Activated naive CD4-positive, alpha-beta T cell treated with anti-CD3 and anti-CD28 coated beads, Interleukin-2, amount 10 ng/mL, durations not matched to agents 7 days and 5 days (primary cell): ENCODE measurements at regions not wholly inside any gene's neighbourhood (a gene's known extent, or its start where the extent isn't known, plus 50 kb on each side); places are given as distances from the start of the nearest gene placed in this dataset.
"Not testable (repeated sequence)": the region's sequence is repeated elsewhere in the genome, so short reads cannot be mapped to it uniquely, and the experiment has no call there.

ENCODE experiments used
- CTCF ChIA-PET: fragments of 350-600 bp; sonication (Branson Sonifier 250); formaldehyde crosslinking; loops from one replicate; lab custom pipeline; 2021; ENCODE audit warnings: antibody characterized with exemption; lab: Charles Lee
- DNase-seq: peaks from one replicate; pipeline ENCODE4 v3.0.0-alpha.2; 2020
- H3K27ac Mint-ChIP-seq: one replicate; pipeline ENCODE4 v1.8.0; 2021; ENCODE audit warnings: mild to moderate bottlenecking, moderate library complexity, mixed read lengths
- H3K27me3 Mint-ChIP-seq: one replicate; pipeline ENCODE4 v1.8.0; 2021; ENCODE audit warnings: mild to moderate bottlenecking, mixed read lengths
- H3K36me3 Mint-ChIP-seq: one replicate; pipeline ENCODE4 v1.8.0; 2021; ENCODE audit warnings: mixed read lengths
- H3K4me1 Mint-ChIP-seq: one replicate; pipeline ENCODE4 v1.8.0; 2021; ENCODE audit warnings: mixed read lengths
- H3K4me3 Mint-ChIP-seq: one replicate; pipeline ENCODE4 v1.8.0; 2021; ENCODE audit warnings: mild to moderate bottlenecking, moderate library complexity, mixed read lengths
- H3K9me3 Mint-ChIP-seq: one replicate; pipeline ENCODE4 v1.8.0; 2021; ENCODE audit warnings: mixed read lengths

- CTCF ChIA-PET, H3K4me1 Mint-ChIP-seq, H3K4me3 Mint-ChIP-seq, H3K27me3 Mint-ChIP-seq, H3K27ac Mint-ChIP-seq, DNase-seq, H3K9me3 Mint-ChIP-seq: not testable (repeated sequence)
- H3K36me3 Mint-ChIP-seq: peaks cover 19% of the 10 kb centered on the region
These were observed 84.7 kb downstream of the METTL2B start for GRCh38 chr7:128561116-128561722.

- not testable (repeated sequence) for H3K4me1 Mint-ChIP-seq
These were observed 86.2 kb downstream of the METTL2B start for GRCh38 chr7:128562795-128563194.

GRCh38 chr7:128564123-128564700, 87.7 kb downstream of the METTL2B start:
- H3K27me3 Mint-ChIP-seq, DNase-seq, H3K4me1 Mint-ChIP-seq, CTCF ChIA-PET, H3K4me3 Mint-ChIP-seq, H3K9me3 Mint-ChIP-seq, H3K27ac Mint-ChIP-seq: not testable (repeated sequence)
- peaks cover 24% of the 10 kb centered on the region for H3K36me3 Mint-ChIP-seq

More at GRCh38 chr7:128562795-128563194, 86.2 kb downstream of the METTL2B start:
- H3K27ac Mint-ChIP-seq, H3K9me3 Mint-ChIP-seq, H3K27me3 Mint-ChIP-seq, DNase-seq, H3K4me3 Mint-ChIP-seq, CTCF ChIA-PET: not testable (repeated sequence)
- peaks cover 19% of the 10 kb centered on the region for H3K36me3 Mint-ChIP-seq

GRCh38 chr7:128564932-128565864, 88.7 kb downstream of the METTL2B start:
- H3K27me3 Mint-ChIP-seq, CTCF ChIA-PET, H3K4me3 Mint-ChIP-seq, H3K9me3 Mint-ChIP-seq, DNase-seq, H3K27ac Mint-ChIP-seq, H3K4me1 Mint-ChIP-seq: not testable (repeated sequence)
- H3K36me3 Mint-ChIP-seq: peaks cover 17% of the 10 kb centered on the region

GRCh38 chr7:128575277-128575676, 96.8 kb upstream of the GARIN1A start:
- not testable (repeated sequence) for H3K27me3 Mint-ChIP-seq, H3K4me3 Mint-ChIP-seq, DNase-seq

GRCh38 chr7:128576953-128577352, 95.1 kb upstream of the GARIN1A start:
- peaks cover 20% of the 10 kb centered on the region for H3K36me3 Mint-ChIP-seq
- H3K4me3 Mint-ChIP-seq: not testable (repeated sequence)

More at GRCh38 chr7:128575277-128575676, 96.8 kb upstream of the GARIN1A start:
- H3K27ac Mint-ChIP-seq, H3K4me1 Mint-ChIP-seq, H3K9me3 Mint-ChIP-seq, CTCF ChIA-PET: not testable (repeated sequence)
- peaks cover 25% of the 10 kb centered on the region for H3K36me3 Mint-ChIP-seq

GRCh38 chr7:128579843-128580242, 92.2 kb upstream of the GARIN1A start:
- H3K36me3 Mint-ChIP-seq: peaks cover 21% of the 10 kb centered on the region
- DNase-seq, H3K27ac Mint-ChIP-seq, H3K9me3 Mint-ChIP-seq, CTCF ChIA-PET, H3K4me1 Mint-ChIP-seq, H3K27me3 Mint-ChIP-seq, H3K4me3 Mint-ChIP-seq: not testable (repeated sequence)

More at GRCh38 chr7:128576953-128577352, 95.1 kb upstream of the GARIN1A start:
- DNase-seq, H3K4me1 Mint-ChIP-seq, H3K9me3 Mint-ChIP-seq, CTCF ChIA-PET, H3K27me3 Mint-ChIP-seq, H3K27ac Mint-ChIP-seq: not testable (repeated sequence)

- H3K27me3 Mint-ChIP-seq, H3K9me3 Mint-ChIP-seq, DNase-seq, H3K27ac Mint-ChIP-seq, CTCF ChIA-PET, H3K4me3 Mint-ChIP-seq, H3K4me1 Mint-ChIP-seq: not testable (repeated sequence)
- H3K36me3 Mint-ChIP-seq: peaks cover 19% of the 10 kb centered on the region
These were observed 91.0 kb upstream of the GARIN1A start for GRCh38 chr7:128581100-128581499.

GRCh38 chr7:128581825-128582561, 90.1 kb upstream of the GARIN1A start:
- DNase-seq, H3K9me3 Mint-ChIP-seq, H3K27me3 Mint-ChIP-seq, CTCF ChIA-PET, H3K27ac Mint-ChIP-seq, H3K4me3 Mint-ChIP-seq, H3K4me1 Mint-ChIP-seq: not testable (repeated sequence)
- H3K36me3 Mint-ChIP-seq: peaks cover 26% of the 10 kb centered on the region

- CTCF ChIA-PET, H3K27me3 Mint-ChIP-seq, H3K27ac Mint-ChIP-seq: not testable (repeated sequence)
These were observed 85.4 kb upstream of the GARIN1A start for GRCh38 chr7:128586715-128587114.

GRCh38 chr7:128591705-128592104, 80.4 kb upstream of the GARIN1A start:
- no peak overlapping the region for H3K4me3 Mint-ChIP-seq
- DNase-seq: no peak

More at GRCh38 chr7:128586715-128587114, 85.4 kb upstream of the GARIN1A start:
- not testable (repeated sequence) for H3K4me3 Mint-ChIP-seq, DNase-seq, H3K9me3 Mint-ChIP-seq, H3K4me1 Mint-ChIP-seq
- peaks cover 21% of the 10 kb centered on the region for H3K36me3 Mint-ChIP-seq

GRCh38 chr7:128592209-128592608, 79.9 kb upstream of the GARIN1A start:
- H3K27ac Mint-ChIP-seq, H3K4me1 Mint-ChIP-seq, H3K27me3 Mint-ChIP-seq, H3K9me3 Mint-ChIP-seq, DNase-seq, H3K4me3 Mint-ChIP-seq, CTCF ChIA-PET: not testable (repeated sequence)
- H3K36me3 Mint-ChIP-seq: peaks cover 26% of the 10 kb centered on the region

More at GRCh38 chr7:128591705-128592104, 80.4 kb upstream of the GARIN1A start:
- no peaks in the 10 kb centered on the region for H3K9me3 Mint-ChIP-seq
- peaks cover 26% of the 10 kb centered on the region for H3K36me3 Mint-ChIP-seq
- no peaks in the 10 kb centered on the region for H3K4me1 Mint-ChIP-seq
- H3K27ac Mint-ChIP-seq: no peak overlapping the region
- no peaks in the 10 kb centered on the region for H3K27me3 Mint-ChIP-seq
- CTCF ChIA-PET: no interaction called here

- H3K9me3 Mint-ChIP-seq, DNase-seq, H3K4me3 Mint-ChIP-seq, CTCF ChIA-PET, H3K27me3 Mint-ChIP-seq, H3K27ac Mint-ChIP-seq, H3K4me1 Mint-ChIP-seq: not testable (repeated sequence)
- H3K36me3 Mint-ChIP-seq: peaks cover 34% of the 10 kb centered on the region
These were observed 78.0 kb upstream of the GARIN1A start for GRCh38 chr7:128594061-128594460.
